BJ (cell line): ENCODE measurements at regions not wholly inside any gene's neighbourhood (a gene's known extent, or its start where the extent isn't known, plus 50 kb on each side); places are given as distances from the start of the nearest gene placed in this dataset.

ENCODE experiments used
- CTCF ChIA-PET: fragments of 350-600 bp; formaldehyde crosslinking; extraction: SDS; loops from one replicate; lab custom pipeline; 2021; ENCODE audit warnings: antibody characterized with exemption, inconsistent platforms; lab: Yijun Ruan, JAX
- POLR2A ChIA-PET: fragments of 300-600 bp; sonication (Branson Sonifier 250); formaldehyde crosslinking; extraction: SDS; loops from one replicate; lab custom pipeline; 2021; ENCODE audit warnings: antibody characterized with exemption; lab: Charles Lee
- DNase-seq: peaks from one replicate; pipeline ENCODE4 v3.0.0-alpha.2; 2011; ENCODE audit warnings: low read depth
- H3K27me3 ChIP-seq: 2 replicates; pipeline ENCODE4 v1.6.0; 2011; ENCODE audit warnings: low read length; ENCODE audit not compliant: control insufficient read depth, insufficient read depth
- H3K36me3 ChIP-seq: 2 replicates; pipeline ENCODE4 v1.5.1; 2011; ENCODE audit warnings: low read length; ENCODE audit not compliant: control insufficient read depth, insufficient read depth
- H3K4me3 ChIP-seq: 2 replicates; pipeline ENCODE4 v1.5.1; 2011; ENCODE audit warnings: low read depth, mild to moderate bottlenecking, control low read depth, low read length
- TF ChIP-seq, protein P1 (sequence below): IDR thresholded peaks from 2 replicates; pipeline ENCODE4 v1.5.1; 2011; ENCODE audit warnings: low read depth, mild to moderate bottlenecking, control low read depth, inconsistent platforms, low read length, moderate library complexity; ENCODE audit not compliant: insufficient read depth

- H3K27me3 ChIP-seq = peaks cover 24% of the 10 kb centered on the region
- H3K4me3 ChIP-seq = no peak overlapping the region
- no peaks in the 10 kb centered on the region for H3K36me3 ChIP-seq
- DNase-seq = no peak
- ChIA-PET CTCF (no interaction called here), POLR2A (no interaction called here)
- TF ChIP-seq, protein P1, sequence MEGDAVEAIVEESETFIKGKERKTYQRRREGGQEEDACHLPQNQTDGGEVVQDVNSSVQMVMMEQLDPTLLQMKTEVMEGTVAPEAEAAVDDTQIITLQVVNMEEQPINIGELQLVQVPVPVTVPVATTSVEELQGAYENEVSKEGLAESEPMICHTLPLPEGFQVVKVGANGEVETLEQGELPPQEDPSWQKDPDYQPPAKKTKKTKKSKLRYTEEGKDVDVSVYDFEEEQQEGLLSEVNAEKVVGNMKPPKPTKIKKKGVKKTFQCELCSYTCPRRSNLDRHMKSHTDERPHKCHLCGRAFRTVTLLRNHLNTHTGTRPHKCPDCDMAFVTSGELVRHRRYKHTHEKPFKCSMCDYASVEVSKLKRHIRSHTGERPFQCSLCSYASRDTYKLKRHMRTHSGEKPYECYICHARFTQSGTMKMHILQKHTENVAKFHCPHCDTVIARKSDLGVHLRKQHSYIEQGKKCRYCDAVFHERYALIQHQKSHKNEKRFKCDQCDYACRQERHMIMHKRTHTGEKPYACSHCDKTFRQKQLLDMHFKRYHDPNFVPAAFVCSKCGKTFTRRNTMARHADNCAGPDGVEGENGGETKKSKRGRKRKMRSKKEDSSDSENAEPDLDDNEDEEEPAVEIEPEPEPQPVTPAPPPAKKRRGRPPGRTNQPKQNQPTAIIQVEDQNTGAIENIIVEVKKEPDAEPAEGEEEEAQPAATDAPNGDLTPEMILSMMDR = no peak
These were observed 93.5 kb upstream of the SIM2 start for GRCh38 chr21:36605426-36605825.

DNA sequence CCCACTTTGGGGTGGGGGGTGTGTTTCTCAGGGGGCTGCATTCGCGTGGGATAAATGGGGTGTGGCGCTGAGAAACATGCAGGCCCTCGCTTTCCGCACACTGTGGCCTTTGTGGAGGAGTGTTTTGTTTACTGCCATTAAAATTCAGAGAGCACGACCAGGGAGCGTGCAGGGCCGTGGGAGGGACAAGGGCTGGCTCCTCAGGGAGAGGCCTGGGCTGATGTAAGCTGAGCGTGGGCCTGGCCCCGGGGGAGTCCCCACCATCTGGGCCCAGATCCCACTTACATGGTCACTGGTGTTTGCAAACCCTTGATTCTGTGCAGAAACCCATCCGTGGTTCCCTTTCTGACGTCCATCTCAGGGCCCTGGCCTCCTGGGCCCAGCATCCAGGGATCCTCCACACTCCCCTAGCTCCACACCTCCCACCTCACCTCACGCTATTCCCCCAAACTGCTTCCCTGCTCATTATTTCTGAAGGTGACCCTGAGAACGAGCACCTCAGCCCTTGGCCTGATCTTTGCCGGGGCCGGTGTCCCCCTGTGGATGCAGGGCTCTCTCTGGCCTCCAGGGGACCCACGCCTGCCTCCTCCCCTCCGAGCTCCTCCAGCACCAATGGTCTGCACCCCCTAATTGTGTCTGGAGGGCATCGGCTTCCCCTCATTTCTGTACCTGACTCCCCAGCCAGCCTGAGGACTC lies 92.5 kb upstream of the SIM2 start:
- POLR2A ChIA-PET = no interaction called here
- no peak overlapping the region for H3K4me3 ChIP-seq
- H3K27me3 ChIP-seq = peaks cover 18% of the 10 kb centered on the region
- DNase-seq = no peak
- CTCF ChIA-PET = interaction anchor here (0.9 to 1.1 kb wide), 2 partner anchors 25 to 316 kb away, joined by 3 to 4 read pairs; no protein-coding TSS in a partner anchor
- H3K36me3 ChIP-seq = no peaks in the 10 kb centered on the region
- TF ChIP-seq, protein P1 = no peak

GRCh38 chr21:36606983-36607325 lies 92.0 kb upstream of the SIM2 start:
- no peaks in the 10 kb centered on the region for H3K36me3 ChIP-seq
- ChIA-PET CTCF (interaction anchor here (0.9 to 1.1 kb wide), 2 partner anchors 24 to 315 kb away, joined by 3 to 4 read pairs; no protein-coding TSS in a partner anchor), POLR2A (no interaction called here)
- H3K27me3 ChIP-seq = peaks cover 21% of the 10 kb centered on the region
- H3K4me3 ChIP-seq = no peak overlapping the region
- no peak for DNase-seq
- TF ChIP-seq, protein P1 = no peak

DNA sequence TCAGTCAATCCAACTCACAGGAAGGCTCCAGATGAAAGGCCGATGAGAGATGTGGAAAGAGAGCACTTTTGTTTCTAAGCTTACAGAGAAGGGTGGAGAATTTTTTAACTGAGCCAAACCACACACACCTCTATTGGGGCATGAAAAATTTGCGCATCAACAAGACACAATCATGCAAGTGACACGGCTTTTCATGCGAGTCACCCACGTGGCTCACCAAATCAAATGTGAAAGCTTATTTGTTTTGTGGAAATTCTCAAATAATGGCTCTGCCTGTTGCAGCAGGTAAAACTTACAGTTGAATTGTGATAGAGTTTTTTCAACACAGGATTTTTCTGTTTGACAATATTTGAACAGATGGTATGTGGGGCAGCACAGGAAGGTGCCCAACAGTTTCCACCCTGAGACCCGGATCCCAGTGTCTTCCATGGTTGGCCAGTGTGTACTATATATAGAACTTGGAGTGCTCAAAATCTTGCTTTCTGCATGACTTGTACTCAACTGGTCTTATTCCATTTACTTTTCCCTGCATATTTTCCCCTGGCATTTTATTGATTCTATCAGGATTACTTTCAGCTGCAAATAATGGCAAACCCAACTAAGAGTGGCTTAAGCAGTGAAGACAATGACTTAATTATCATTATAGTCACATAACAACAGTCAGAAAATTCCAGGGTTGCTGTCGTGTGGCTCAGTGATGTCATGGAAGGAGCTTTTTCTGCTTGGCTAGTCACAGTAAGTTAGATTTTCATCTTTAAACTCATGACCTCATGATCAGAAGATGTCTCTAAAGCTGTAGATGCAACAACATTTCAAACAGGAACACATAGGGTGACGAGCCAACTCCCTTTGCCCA lies 90.6 kb upstream of the SIM2 start:
- Histone ChIP-seq H3K4me3 (no peak overlapping the region), H3K36me3 (no peaks in the 10 kb centered on the region), H3K27me3 (peaks cover 23% of the 10 kb centered on the region)
- no peak for DNase-seq
- ChIA-PET POLR2A (no interaction called here), CTCF (interaction anchor here (3.0 kb wide), 1 partner anchor 22 kb away, joined by 15 read pairs; no protein-coding TSS in a partner anchor)
- TF ChIP-seq, protein P1 = no peak

DNA sequence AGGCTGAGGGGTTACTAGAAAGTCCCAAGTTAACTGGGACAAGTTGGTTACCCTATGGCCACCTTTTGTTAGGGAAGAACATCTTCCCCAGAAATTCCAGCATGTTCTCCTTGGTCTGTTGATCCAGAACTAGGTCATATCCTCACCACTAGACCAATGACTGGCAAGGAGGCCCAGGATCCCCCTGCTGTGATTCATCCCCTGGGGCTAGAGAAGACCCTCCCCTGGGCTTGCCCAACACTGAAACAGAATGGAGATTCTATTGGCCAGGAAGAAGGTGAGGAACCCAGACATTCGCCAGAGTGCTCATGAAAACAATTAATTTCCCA lies 90.1 kb upstream of the SIM2 start:
- CTCF ChIA-PET = interaction anchor here (0.8 to 3.0 kb wide), 3 partner anchors 22 to 31 kb away, joined by 3 to 15 read pairs (median 3); no protein-coding TSS in a partner anchor
- no peak for DNase-seq
- POLR2A ChIA-PET = no interaction called here
- Histone ChIP-seq H3K4me3 (no peak overlapping the region), H3K27me3 (peaks cover 23% of the 10 kb centered on the region), H3K36me3 (no peaks in the 10 kb centered on the region)
- TF ChIP-seq, protein P1 = no peak
